Erythroblast (primary cell): ENCODE measurements at regions not wholly inside any gene's neighbourhood (a gene's known extent, or its start where the extent isn't known, plus 50 kb on each side); places are given as distances from the start of the nearest gene placed in this dataset.

Source experiments
- GATA1 ChIP-seq: IDR thresholded peaks from 2 replicates; pipeline ENCODE4 v1.6.1; 2011; ENCODE audit warnings: low read depth, mild to moderate bottlenecking, control low read depth, low read length, moderate library complexity
- POLR2A ChIP-seq: IDR thresholded peaks from 2 replicates; pipeline ENCODE4 v1.6.1; 2011; ENCODE audit warnings: mild to moderate bottlenecking, low read length

- no peak for TF ChIP-seq POLR2A
- TF ChIP-seq GATA1, result no peak
Observed at GRCh38 chr10:59008452-59008851, 168.0 kb upstream of the PHYHIPL start.
